ENCODE measurements at regions not wholly inside any gene's neighbourhood (a gene's known extent, or its start where the extent isn't known, plus 50 kb on each side); places are given as distances from the start of the nearest gene placed in this dataset.

DNA sequence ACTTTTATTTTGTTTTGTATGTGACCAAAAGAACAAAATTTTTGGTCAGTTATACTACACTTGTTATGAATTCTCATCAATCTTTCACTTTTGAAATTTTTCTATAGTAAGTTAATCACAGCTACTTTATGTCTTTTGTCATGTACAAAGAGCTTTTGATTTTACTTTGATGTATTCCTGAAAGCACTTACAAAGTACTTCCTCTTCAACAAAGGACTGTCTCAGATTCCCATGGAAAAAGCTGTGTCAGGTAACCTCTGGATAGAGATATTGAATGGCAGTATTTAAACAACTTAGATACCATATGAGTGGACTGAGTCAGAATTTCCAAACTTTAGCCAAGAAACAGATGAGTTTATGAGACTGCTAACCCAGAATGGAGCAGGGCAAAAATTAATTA is 689.3 kb upstream of the ATXN8OS start:
- no peak for DNase-seq

DNA sequence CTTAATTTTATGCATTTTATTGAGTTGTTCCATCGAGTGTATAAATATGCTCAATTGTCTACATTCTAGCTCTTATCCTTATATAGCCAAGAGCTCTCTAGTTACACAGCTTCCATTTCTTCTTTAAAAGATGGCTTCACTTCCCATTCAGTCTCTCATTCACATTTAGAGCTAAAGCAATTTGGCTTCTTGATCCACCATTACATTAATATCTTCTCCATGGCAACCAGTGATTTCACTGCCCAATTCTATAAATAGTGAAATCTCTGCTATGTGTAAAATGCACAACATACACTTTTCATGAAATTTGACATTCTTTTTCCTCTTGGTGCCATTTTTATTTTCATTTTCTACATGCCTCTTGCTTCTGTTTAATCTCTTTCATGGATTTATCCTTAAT is 696.9 kb upstream of the ATXN8OS start:
- no peak for DNase-seq

DNA sequence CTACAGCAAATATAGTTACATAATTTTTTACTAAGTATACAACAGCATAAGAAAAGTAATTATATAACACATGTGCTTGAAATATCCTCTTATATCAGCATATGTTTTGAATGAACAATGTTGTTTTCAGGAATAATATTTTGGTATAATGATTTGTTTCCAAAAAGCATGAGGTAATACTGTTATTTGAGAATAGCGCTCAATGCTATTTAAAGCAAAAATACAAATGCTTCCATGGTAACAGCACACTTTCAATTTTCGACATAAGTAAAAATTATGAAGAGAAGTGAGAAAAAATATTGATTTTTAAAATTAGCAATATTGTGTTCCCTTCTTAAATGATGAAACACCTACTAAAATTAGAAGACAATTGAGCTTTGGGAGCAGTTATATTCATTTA is 715.9 kb upstream of the ATXN8OS start:
- no peak for DNase-seq

DNA sequence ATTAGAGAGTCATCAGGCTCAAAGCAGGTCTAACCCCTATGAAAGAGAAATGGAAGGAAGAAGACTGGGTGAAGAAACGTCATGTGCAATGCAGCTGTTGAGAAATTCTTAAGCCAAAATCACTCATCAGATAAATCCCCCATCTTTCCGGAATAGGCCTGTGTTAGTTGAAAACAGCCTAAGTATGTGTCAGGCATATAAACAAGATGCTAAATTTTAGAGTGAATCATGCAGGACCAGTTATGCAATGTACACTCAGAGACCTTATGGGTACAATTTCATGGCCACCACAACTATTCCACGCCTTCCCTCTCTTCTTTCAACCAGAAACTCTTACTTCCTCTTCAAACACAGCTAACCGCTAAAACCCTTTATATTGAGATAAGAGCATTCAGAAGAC is 717.7 kb upstream of the ATXN8OS start:
- DNase-seq = peak; percentile 83 to 92

DNA sequence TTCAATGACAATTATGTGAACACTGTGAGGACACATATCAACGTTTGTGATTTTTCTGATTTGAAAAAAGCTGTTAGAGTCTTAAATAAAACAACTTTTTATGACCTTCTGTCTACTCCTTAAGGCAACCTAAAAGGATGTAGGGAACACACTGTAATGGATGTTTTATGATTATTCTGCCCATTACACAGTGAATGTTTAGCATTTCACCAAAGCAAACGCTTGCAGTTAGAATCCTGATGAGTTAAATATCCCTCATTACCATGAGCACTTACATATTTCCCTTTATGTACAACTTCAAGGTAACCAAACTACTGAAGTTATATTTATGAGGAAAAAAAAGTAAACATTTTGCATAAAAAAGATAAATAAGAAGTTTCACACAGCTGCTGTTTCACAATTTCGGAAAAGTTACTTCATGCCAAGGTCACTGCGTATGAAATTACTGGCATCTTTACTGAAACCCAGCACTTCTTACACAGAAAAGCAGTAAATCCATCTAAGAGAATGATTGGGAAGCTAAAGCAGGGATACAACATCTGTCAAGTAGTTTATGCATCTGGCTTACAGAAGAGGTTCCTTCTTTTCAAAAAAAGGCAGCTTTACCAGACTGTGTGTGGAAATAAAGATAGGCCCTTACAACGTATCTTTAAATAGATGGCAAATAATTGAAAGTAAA is 733.7 kb upstream of the ATXN8OS start:
- no peak for DNase-seq

DNA sequence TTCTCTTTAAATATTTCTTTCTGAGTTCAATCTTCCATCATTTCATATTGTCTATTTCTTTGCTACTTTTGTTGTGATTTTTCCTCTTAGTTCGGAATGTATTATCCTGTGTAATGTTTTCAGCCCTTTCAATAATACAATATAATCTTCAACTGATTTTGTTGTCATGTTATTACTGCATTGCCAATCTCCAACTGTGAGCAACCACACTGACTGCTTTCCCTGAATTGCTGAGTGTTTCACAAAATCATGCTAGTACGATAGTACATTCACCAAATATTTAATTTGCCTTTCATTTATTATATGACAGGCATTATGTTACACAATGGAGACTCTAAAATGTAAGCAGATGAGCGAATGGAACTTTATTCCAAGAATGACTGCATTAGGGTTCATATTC is 744.3 kb upstream of the ATXN8OS start:
- no peak for DNase-seq

DNA sequence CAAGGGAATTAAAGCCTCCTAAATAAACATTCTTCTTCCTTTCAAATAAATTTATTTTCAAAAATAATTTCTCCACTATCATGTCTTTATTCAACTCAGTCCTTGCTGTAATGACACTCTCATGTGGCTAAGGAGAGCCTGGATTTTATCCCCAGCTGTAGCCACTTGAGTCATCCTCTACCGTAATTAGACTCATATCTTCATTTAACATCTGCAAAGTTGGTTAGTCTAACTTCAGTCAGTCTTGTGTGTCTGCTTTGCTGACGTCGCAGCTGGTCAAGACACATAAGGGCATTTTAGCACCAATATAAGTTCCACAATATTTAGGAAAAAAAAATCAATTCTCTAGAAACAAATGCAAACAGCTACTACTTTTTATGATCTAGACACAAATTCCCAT is 776.4 kb upstream of the ATXN8OS start:
- DNase-seq = no peak

DNA sequence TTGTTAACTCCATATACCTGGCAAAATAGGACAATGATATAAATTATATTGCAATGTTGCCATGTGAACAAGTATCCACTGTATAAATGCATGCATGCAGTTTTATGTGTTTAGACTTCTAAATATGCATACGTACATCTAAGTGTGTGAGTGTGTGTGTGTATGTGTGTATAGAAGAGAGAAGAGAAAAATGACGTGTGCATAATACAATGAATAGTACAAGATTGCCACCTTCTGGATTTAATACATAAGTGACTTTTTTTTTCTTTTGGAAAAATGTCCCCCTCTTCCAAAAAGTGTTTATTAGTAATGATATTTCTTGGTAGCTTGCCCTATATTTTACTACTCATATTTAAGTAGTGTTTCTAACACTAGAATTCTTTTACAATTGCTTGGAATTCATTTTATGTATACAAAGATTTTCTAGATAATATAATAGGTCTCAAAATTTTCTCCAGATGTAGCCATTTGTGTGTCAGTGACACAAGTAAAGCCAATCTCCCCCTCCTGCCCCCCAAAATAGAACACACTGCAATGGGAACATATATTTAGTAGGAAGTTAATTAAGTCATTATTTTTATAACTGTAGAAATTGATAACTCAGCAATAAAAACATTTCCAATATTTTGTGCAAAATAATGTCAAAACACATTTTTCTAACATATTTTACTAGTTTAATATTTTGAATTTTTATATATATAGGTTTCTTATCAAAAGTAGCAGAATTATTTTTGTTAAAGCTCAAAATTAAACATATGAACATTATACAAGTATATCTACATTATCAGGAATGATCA is 783.3 kb upstream of the ATXN8OS start:
- peak; percentile 86 to 87 for DNase-seq

DNA sequence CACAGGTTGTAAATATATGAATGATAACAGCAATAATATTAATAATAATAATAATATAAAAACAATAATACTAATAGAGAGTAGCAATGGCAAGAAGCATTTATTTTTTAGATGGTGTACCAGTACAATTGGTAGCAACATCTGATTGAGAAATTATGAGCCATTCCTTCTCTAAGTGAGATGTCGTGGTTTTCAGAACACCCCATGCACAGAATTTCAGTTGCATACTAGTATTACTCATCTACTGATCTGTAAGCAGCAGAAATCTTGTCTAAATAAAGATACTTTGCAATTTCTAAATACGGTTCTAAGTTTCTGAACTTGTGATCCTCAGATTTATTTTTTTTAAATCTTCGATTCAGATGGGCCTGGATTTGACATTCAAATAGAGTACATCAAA is 788.0 kb upstream of the ATXN8OS start:
- DNase-seq = peak; percentile 8 to 15

DNA sequence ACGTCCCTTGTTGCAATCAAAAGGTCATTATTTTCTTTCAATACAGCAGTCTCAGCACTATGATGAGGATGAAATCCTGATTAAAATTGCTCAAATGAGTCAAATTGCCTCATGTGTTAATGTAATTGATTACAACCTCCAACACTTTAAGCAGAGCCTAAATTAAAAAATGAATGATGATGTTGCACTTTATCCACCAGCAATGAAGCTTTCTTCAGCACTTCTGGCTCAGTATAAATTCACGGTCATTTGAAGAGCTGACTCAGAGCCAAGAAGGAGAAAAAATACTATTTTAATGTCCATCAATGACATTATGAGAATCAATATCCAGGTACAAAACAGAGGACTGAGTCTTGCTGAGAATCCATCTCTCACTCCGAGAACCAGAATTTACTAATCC is 792.6 kb upstream of the ATXN8OS start:
- no peak for DNase-seq

DNA sequence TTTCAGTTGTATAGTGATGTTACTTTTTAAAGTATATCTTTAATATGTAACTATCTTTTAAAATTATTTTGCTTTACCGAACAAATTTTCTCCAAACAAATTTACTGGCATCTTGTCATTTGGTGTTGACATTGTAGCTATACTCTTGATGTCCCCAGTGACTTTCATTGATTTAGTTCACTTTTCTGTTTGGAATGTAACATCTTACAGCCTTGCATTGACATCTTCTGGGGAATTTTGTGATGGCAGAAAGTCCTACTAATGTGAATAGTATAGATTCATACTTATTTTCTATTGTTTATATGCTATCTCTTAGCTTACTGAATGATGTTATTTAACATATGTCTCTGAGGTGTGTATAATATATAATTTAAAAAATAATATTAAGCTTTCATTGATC is 800.9 kb upstream of the ATXN8OS start:
- no peak for DNase-seq

DNA sequence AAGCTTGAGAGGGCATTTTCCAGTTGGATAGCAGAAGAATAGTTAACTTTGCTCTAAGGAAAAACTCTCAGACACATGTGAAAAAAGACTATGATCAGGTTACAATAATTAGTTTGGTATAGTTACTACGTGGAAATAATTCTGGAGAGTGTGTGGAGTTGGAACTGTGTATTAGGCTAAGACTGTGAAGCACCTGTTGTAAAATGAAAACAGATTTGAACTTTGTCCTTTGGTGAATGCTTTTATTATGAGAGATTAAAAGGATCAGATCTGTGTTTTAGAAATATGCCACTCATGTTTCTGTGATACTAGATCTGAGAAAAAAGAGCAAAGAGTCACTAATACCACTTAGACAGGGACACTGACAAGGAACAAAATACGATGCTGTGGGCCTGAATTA is 807.5 kb upstream of the ATXN8OS start:
- DNase-seq = no peak

DNA sequence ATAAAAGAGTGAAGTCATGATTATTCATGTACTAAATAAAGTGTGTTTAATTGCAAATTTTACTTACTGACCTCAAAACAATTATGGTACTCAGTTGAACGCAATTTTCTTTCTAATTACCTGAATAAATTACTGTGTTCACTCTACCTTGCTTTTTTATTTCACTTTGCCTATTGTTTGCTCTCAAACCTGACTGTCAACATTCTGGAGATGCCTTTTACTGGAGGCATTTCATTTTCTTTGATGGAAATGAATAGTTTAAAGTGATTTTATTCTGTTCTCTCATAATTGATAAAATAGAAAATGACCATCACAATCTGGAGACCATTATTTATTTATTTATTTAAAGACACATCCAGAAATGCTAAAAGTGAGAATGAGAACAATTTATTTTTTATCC is 811.5 kb upstream of the ATXN8OS start:
- DNase-seq = no peak

DNA sequence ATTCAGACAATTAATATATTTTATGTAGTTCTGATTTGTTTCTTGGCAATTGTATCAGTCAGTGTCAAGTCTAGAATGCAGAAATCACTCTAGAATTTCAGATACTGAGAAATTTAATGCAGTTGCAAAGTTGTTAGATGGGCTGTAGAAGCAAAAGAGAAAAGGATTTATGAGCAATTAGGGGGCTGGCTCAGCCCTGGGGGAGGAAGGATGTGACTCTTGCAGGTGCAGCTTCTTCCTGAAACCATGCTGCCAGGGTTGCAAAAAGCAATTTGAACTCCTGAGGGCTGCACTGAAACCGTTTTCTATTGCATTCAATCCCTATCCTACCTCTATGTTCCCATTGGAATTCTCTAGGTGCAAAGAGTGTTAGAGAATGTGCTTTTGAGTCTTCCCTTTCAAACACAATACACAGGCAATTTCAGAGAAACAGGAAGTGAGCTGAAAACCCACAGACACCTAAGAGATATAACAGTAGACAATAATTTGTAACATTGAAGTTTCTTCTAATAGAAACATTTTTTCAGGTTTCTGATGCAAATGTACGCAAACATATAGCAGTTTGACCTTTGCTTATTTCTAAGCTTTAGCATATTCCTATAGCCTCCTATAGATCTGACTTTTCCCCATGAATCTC is 814.7 kb upstream of the ATXN8OS start:
- DNase-seq = peak; percentile 10 to 13

DNA sequence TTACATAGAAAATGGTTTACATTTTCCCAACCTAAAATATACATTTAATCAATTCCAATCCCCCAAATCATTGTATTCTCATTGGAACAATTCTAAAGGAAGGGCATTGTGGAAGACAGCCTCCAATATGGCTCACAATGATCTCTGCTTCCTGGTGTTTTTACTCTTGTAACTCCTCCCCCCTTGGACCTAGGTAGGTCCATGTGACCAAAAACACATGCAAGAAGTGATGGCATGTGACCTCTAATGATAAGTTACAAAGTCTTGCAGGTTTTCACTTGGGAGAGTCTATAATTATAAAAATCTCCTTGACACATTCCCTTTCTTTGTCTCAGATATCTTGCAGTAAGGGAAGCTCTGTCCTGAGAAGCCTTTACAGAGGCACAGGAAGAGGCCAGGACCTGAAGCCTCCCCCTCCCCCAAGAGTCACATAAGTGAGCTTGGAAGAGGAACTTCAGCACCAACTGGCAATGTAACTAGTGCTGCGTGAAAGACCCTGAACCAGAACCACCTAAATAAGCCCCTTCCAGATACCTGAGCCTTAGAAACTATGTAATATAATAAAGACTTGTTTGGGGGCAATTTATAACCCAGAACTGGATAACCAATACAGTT is 816.2 kb upstream of the ATXN8OS start:
- peak; percentile 48 for DNase-seq

DNA sequence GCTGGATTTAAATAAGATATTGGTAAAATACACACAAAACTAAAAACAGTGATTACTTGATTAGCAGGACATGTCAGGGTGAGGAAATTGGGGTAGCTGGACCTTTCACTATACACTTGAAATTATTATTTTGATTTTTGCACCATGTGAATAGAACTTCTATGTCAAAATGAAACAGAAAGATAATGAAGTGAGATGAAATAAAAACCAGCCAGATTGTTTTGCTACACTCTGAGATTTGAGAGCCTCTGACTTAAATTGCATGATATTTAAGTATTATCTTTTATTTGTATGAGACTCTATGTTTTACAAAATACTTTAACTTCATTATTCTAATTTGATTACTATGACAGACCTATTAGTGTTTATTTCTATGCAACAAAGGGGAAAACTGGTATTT is 819.6 kb upstream of the ATXN8OS start:
- no peak for DNase-seq

DNA sequence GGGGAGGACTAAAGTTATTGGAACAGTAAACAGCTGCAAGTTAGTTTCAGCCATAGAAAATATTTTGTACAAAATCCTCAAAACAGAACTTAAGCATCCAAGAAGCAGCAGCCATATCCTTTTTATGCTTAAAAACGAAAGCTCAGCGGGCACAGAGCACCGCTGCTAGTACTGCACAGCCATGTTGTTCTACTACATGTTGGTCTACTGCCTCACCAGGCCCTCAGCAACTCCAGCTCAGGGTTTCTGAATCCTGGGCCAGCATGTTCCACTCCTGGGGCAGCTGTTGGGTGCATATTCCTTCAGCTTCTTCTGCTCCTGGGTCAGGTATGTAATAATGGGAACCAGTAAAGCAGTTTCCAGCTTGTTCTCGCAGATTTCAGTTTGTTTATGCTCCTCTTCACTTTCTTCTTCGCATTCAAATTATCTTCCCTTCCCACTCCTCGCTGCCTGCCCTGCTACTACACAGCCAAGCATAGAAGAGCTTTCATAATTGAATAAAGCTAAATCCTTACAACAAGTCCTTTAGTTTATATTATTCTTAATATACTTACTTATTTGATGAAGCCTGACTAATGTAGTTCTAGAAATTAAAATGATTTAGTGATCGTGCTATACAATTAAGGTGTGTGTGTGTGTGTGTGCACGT is 820.5 kb upstream of the ATXN8OS start:
- no peak for DNase-seq

DNA sequence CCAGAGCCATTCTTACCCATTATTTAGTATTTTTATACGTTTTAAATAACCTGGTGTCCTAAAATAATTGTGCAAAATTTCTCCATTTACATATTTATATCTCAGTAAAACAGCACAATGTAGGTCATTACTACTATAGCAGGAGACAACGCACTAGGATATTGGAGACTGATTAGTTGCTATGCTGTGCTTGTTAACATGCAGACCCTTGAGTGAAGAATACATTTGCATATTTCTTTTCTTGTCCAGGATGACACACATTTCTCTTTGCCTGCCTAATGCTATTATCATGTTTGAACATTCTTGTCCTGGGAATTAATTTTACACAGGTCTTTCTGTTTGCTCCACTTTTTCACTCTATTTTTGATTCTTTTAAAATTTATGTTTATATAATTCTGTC is 823.8 kb upstream of the ATXN8OS start:
- DNase-seq = no peak

DNA sequence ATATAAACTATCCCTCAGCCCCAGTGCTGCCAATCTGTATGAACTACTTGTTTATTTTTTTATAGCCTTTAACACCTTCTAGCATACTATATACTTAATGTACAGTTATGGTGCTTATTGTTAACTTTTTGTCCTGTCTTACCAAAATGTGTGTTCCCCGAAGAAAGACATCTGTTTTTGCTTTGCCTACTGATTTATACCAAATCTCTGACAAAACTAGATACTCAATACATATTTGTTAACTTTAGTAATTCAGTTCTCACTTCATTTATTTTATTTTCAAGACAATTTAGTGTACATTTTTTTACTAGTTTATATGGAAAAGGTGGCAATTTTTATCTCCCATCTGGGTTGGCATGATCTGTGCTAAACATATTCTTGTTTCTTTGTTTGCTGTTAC is 824.3 kb upstream of the ATXN8OS start:
- no peak for DNase-seq

DNA sequence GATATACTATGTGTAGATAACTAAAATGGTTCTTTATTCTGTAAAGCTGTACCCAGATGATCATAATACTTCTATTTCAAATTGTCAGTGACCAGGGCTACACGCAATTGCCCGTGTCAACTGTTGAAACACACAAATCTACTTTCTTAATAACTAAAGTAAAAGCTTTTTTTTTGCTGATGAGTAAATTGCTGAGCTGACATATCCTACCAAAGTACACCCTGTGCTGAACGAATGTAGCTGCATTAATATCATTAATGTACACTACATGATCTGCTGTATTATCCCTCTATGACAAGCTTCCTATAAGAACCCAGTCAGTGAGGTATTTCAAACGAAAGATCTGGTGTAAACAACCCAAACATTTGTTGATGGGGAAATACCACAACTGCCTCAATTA is 827.2 kb upstream of the ATXN8OS start:
- no peak for DNase-seq

DNA sequence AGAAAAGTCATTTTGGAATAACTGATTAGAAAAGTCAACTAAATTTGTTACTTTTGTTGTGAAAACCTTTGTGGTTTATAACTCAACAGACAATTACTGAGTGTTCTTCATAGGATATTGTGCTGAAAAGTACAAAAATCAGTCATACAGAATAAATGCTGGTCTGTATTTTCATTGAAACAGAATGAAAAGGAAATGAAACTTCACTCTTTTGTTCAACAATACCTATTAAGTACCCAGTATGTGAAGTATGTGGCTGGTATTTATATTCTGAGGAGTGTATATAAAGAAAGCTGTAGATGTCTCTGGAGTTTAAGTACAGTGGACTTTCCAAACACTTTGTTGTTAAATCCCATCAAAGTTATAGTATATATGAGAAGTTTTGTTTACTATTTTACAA is 828.4 kb upstream of the ATXN8OS start:
- no peak for DNase-seq

DNA sequence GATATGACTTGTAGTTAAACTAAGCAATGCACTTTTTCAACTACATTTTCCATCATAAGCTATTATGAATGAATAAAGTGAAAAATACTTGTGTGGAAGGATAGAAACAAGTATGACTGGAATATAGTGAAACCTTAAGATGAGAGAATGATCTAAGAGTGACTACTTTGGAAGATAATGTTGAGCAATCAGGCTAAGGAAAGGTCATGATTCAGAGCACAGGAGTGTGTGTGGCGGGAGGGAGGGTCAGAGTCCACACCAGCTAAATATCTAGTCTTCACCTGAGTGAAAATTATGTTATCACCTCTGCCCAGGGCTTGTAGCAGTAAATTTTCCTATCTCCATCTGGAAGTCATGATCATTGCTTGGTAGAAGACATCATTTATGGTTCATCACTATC is 833.4 kb upstream of the ATXN8OS start:
- no peak for DNase-seq
